ENCODE measurements at regions not wholly inside any gene's neighbourhood (a gene's known extent, or its start where the extent isn't known, plus 50 kb on each side); places are given as distances from the start of the nearest gene placed in this dataset.

- TF ChIP-seq POLR2A (IDR thresholded peaks at IDR 0.05; ENCODE audit: low read depth, low read length) (no peak), POLR2AphosphoS5 (IDR thresholded peaks at IDR 0.05; ENCODE audit: low read depth, low read length) (no peak), TAF1 (IDR thresholded peaks at IDR 0.05; ENCODE audit: low read depth, low read length) (no peak)
Measured at GRCh38 chr12:46461459-46461858, 88.9 kb upstream of the SLC38A2 start.

Data from GM12891 (cell line).